ENCODE measurements at regions not wholly inside any gene's neighbourhood (a gene's known extent, or its start where the extent isn't known, plus 50 kb on each side); places are given as distances from the start of the nearest gene placed in this dataset.

GRCh38 chr13:94956417-94957110, 244.2 kb upstream of the SOX21 start:
- Mint-ChIP-seq H3K36me3 (ENCODE audit: unreplicated experiment) (no peaks in the 10 kb centered on the region), H3K9me3 (ENCODE audit: unreplicated experiment) (peaks cover 5% of the 10 kb centered on the region), H3K4me3 (ENCODE audit: unreplicated experiment) (no peak overlapping the region), H3K27ac (ENCODE audit: unreplicated experiment) (no peak overlapping the region), H3K4me1 (ENCODE audit: unreplicated experiment) (no peaks in the 10 kb centered on the region), H3K27me3 (ENCODE audit: unreplicated experiment) (peaks cover 58% of the 10 kb centered on the region)
- DNase-seq (ENCODE audit: extremely low spot score, unreplicated experiment), result no peak
- no peak for TF ChIP-seq CTCF (IDR thresholded peaks at IDR 0.05)

GRCh38 chr13:94952787-94953186, 240.4 kb upstream of the SOX21 start:
- H3K27ac Mint-ChIP-seq (ENCODE audit: unreplicated experiment), result no peak overlapping the region
- peaks cover 47% of the 10 kb centered on the region for H3K27me3 Mint-ChIP-seq (ENCODE audit: unreplicated experiment)

GRCh38 chr13:94950303-94950702, 238.0 kb upstream of the SOX21 start:
- Mint-ChIP-seq H3K27ac (ENCODE audit: unreplicated experiment) (no peak overlapping the region), H3K4me1 (ENCODE audit: unreplicated experiment) (no peaks in the 10 kb centered on the region), H3K9me3 (ENCODE audit: unreplicated experiment) (peaks cover 4% of the 10 kb centered on the region), H3K4me3 (ENCODE audit: unreplicated experiment) (no peak overlapping the region), H3K36me3 (ENCODE audit: unreplicated experiment) (no peaks in the 10 kb centered on the region), H3K27me3 (ENCODE audit: unreplicated experiment) (peaks cover 33% of the 10 kb centered on the region)
- DNase-seq (ENCODE audit: extremely low spot score, unreplicated experiment), result no peak
- no peak for TF ChIP-seq CTCF (IDR thresholded peaks at IDR 0.05)

More at GRCh38 chr13:94952787-94953186, 240.4 kb upstream of the SOX21 start:
- Mint-ChIP-seq H3K9me3 (ENCODE audit: unreplicated experiment) (peaks cover 4% of the 10 kb centered on the region), H3K4me3 (ENCODE audit: unreplicated experiment) (no peak overlapping the region), H3K4me1 (ENCODE audit: unreplicated experiment) (no peaks in the 10 kb centered on the region), H3K36me3 (ENCODE audit: unreplicated experiment) (no peaks in the 10 kb centered on the region)
- no peak for TF ChIP-seq CTCF (IDR thresholded peaks at IDR 0.05)
- no peak for DNase-seq (ENCODE audit: extremely low spot score, unreplicated experiment)

- peaks cover 36% of the 10 kb centered on the region for H3K27me3 Mint-ChIP-seq (ENCODE audit: unreplicated experiment)
- no peaks in the 10 kb centered on the region for H3K36me3 Mint-ChIP-seq (ENCODE audit: unreplicated experiment)
- H3K9me3 Mint-ChIP-seq (ENCODE audit: unreplicated experiment), result peaks cover 2% of the 10 kb centered on the region
- TF ChIP-seq CTCF (IDR thresholded peaks at IDR 0.05), result no peak
- H3K4me1 Mint-ChIP-seq (ENCODE audit: unreplicated experiment), result no peaks in the 10 kb centered on the region
- DNase-seq (ENCODE audit: extremely low spot score, unreplicated experiment), result no peak
- no peak overlapping the region for H3K27ac Mint-ChIP-seq (ENCODE audit: unreplicated experiment)
- no peak overlapping the region for H3K4me3 Mint-ChIP-seq (ENCODE audit: unreplicated experiment)
These were observed 235.6 kb upstream of the SOX21 start for GRCh38 chr13:94947965-94948371.

GRCh38 chr13:94947392-94947791, 235.0 kb upstream of the SOX21 start:
- Mint-ChIP-seq H3K27ac (ENCODE audit: unreplicated experiment) (no peak overlapping the region), H3K4me3 (ENCODE audit: unreplicated experiment) (no peak overlapping the region), H3K36me3 (ENCODE audit: unreplicated experiment) (no peaks in the 10 kb centered on the region), H3K9me3 (ENCODE audit: unreplicated experiment) (no peaks in the 10 kb centered on the region), H3K4me1 (ENCODE audit: unreplicated experiment) (no peaks in the 10 kb centered on the region), H3K27me3 (ENCODE audit: unreplicated experiment) (peaks cover 34% of the 10 kb centered on the region)
- no peak for TF ChIP-seq CTCF (IDR thresholded peaks at IDR 0.05)
- no peak for DNase-seq (ENCODE audit: extremely low spot score, unreplicated experiment)
